GM21528 (cell line): ENCODE measurements at regions not wholly inside any gene's neighbourhood (a gene's known extent, or its start where the extent isn't known, plus 50 kb on each side); places are given as distances from the start of the nearest gene placed in this dataset.

Experiments
- ATAC-seq: cut with Tn5 transposase; IDR thresholded peaks from one replicate; pipeline ENCODE4 v1.9.1; 2021; ENCODE audit warnings: mild to moderate bottlenecking, moderate library complexity; ENCODE audit not compliant: unreplicated experiment, low FRiP score

- ATAC-seq, result no peak
Observed at GRCh38 chr1:204736836-204737235, 51.3 kb upstream of the LRRN2 start.

- ATAC-seq, result no peak
Observed at GRCh38 chr1:204738506-204738905, 53.0 kb upstream of the LRRN2 start.

- no peak for ATAC-seq
Observed at GRCh38 chr1:204740354-204740753, 54.8 kb upstream of the LRRN2 start.

- ATAC-seq, result no peak
Observed at GRCh38 chr1:204741440-204741839, 55.9 kb upstream of the LRRN2 start.

- ATAC-seq, result no peak
Observed at GRCh38 chr1:204742676-204743251, 57.2 kb upstream of the LRRN2 start.

GRCh38 chr1:204744107-204744779, 58.7 kb upstream of the LRRN2 start:
- no peak for ATAC-seq

- no peak for ATAC-seq
Observed at GRCh38 chr1:204746838-204747442, 61.4 kb upstream of the LRRN2 start.

- no peak for ATAC-seq
Observed at GRCh38 chr1:204751480-204751879, 65.9 kb upstream of the LRRN2 start.

- no peak for ATAC-seq
Observed at GRCh38 chr1:204751883-204752687, 66.5 kb upstream of the LRRN2 start.

- no peak for ATAC-seq
Observed at GRCh38 chr1:204752688-204753040, 67.1 kb upstream of the LRRN2 start.

GRCh38 chr1:204754821-204755220, 69.3 kb upstream of the LRRN2 start:
- no peak for ATAC-seq

- no peak for ATAC-seq
Observed at GRCh38 chr1:204756349-204756748, 70.8 kb upstream of the LRRN2 start.

GRCh38 chr1:204756811-204757210, 71.3 kb upstream of the LRRN2 start:
- ATAC-seq, result no peak

- no peak for ATAC-seq
Observed at GRCh38 chr1:204758601-204759000, 73.1 kb upstream of the LRRN2 start.

- no peak for ATAC-seq
Observed at GRCh38 chr1:204760350-204760749, 74.8 kb upstream of the LRRN2 start.

- no peak for ATAC-seq
Observed at GRCh38 chr1:204760757-204761156, 75.2 kb upstream of the LRRN2 start.

- ATAC-seq, result no peak
Observed at GRCh38 chr1:204763773-204764427, 78.4 kb upstream of the LRRN2 start.

GRCh38 chr1:204769997-204770396, 84.5 kb upstream of the LRRN2 start:
- ATAC-seq, result no peak

GRCh38 chr1:204771358-204771757, 85.8 kb upstream of the LRRN2 start:
- ATAC-seq, result no peak

GRCh38 chr1:204773246-204773645, 87.7 kb upstream of the LRRN2 start:
- ATAC-seq, result no peak

- ATAC-seq, result no peak
Observed at GRCh38 chr1:204775546-204775945, 90.0 kb upstream of the LRRN2 start.
